GM19463 (cell line): ENCODE measurements at regions not wholly inside any gene's neighbourhood (a gene's known extent, or its start where the extent isn't known, plus 50 kb on each side); places are given as distances from the start of the nearest gene placed in this dataset.
A peak's percentile ranks its signal among the peaks of the same experiment; 100 is the strongest.
"Not testable (repeated sequence)": the region's sequence is repeated elsewhere in the genome, so short reads cannot be mapped to it uniquely, and the experiment has no call there.

Experiments
- ATAC-seq: cut with Tn5 transposase; IDR thresholded peaks from one replicate; pipeline ENCODE4 v1.9.1; 2021; ENCODE audit warnings: mild to moderate bottlenecking, moderate library complexity; ENCODE audit not compliant: unreplicated experiment

DNA sequence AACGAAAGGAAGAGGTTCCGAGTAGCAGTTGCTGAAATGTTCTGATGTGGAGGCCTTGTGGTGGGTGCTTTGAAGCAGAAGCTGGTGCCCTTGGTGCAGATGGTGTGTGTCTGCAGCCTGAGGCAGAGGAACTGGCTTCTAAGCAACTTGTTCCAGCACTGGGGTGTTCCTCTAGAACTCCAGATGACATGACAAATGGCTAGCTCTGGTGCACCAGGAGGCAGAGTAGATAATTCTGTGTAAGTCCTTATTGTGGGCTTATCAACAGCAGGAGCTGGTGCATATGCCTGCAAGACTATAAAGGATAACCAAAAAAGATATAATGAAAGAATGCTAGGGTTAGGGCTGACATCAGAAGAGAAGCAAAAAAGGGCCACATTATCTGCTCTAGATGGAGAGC, 76.5 kb downstream of the ARL5B start:
- no peak for ATAC-seq

DNA sequence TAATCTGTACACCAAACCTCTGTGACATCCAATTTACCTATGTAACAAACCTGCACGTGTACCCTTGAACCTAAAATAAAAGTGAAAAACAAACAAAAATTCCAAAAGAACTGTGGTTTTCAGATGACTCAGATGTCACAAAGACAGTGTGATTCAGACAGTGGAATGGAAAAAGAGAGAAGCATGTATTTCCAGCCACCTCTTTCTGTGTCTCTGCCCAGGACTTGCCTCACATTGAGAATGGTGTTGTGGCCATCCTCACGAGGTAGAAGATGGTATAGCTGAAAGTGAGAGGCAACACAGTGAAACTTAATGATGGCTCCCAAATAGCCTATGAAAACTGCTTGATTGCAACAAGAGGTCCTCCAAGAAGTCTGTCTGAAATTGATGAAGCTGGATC, 78.0 kb downstream of the ARL5B start:
- ATAC-seq: no peak

DNA sequence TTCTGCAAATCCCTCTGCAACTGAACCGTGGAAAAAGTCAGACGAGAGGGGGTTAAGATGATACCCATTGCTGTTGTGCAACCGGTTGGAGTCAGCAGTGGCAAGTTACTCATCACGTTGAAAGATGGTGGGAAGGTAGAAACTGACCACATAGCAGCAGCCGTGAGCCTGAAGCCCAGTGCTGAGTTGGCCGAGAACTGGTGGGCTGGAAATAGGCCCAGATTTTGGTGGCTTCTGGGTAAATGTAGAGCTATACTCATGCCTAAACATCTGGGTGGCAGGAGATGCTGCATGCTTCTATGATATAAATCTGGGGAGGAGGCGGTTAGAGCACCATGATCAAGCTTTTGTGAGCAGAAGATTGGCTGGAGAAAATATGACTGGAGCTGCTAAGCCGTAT, 78.6 kb downstream of the ARL5B start:
- ATAC-seq: no peak

DNA sequence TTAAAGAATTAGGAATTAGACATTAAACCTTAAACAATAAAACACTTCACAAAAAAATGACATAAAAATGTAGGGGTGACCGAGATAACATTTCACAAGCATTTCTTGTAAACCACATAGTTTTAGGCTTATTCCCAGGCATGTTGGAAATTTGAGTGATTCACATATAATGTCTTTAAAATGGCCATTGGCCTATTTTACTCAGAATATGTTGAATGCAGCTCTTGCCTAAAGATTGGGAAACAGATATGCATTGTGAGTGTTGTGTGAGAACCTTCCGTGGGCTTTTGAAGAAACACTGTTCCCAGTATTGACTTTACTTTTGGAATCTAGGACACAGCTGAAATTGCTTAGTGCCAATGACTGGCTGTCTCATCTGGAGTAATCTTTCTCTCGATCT, 79.6 kb downstream of the ARL5B start:
- no peak for ATAC-seq

DNA sequence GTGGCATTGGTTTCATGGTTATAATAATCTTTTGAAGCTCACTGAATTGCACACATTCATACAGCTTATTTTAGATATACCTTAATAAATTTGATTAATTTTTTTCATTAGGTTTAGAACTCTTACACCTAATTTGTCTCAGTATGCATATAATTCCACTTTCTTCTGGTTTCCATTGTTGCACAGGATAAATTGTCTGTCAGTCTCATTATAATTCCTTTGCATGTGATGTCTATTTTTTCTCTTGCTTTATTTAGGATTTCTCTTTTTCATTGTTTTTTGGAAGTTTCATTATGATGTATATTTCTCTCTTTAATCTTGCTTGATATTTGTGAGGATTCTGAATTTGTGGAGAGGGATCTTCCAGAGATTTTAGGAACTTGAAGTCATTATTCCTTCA, 84.7 kb downstream of the ARL5B start:
- no peak for ATAC-seq

DNA sequence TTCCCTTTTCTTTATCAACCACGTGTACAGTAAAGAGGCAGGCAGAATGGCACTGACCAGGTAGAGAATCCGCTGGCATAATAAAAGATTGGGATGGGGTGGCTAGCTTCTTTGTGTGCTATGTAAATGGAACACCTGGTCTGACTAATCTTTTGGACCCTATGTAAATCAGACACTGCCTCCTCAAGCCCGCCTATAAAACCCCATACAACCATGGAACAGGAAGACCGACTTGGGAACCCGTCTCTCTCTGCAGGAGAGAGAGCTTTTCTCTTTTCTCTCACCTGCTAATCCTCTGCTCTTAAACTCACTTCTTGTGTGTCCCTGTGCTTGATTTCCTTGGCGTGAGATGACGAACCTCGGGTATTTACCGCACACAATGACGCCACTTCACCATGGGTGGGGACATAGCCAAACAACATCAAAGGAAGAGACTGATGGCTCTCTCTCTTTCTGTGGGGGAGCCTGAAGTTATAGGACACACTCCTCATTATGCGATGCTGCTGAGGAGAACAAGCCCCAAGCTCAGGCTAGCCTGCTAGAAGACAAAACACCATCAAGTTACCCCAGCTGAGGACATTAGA, 94.2 kb downstream of the ARL5B start:
- ATAC-seq: no peak

DNA sequence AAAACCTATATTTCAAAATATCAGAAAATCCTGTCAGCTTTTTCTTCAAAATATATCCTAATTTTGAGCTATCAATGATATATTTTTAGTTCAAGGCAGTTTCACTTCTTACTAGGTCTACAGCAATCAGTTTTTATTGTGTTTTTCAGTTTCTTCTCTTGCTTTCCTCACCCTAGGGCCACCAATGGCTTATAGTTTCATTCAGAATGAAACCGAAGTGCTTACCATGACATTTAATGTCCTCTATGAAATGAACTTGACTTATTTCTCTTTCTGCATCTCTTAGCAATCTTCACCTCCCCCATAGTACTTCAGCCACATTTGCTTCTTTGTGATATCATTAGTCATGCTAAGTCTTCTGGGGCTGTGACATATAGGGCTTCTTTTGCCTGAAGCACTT, 100.3 kb downstream of the ARL5B start:
- peak; percentile 76 for ATAC-seq

DNA sequence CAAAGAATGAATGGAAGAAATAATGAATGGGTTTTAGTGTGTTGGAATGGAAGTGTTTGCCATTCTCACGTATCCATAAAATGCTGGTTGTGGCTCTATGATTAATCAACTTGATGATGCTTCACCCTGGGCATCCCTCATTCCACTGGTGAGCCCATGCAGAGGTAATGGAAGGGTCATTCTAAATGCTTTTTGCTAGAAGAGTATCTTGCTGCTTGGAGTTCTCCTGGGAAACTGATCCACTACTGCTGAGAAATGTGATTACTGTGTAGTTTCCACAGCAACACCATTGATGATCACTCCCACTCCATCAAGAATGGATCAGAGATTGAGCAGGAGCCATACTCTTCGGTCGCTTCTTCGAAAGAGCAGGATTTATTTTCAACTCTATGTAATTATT, 101.6 kb downstream of the ARL5B start:
- ATAC-seq: no peak

DNA sequence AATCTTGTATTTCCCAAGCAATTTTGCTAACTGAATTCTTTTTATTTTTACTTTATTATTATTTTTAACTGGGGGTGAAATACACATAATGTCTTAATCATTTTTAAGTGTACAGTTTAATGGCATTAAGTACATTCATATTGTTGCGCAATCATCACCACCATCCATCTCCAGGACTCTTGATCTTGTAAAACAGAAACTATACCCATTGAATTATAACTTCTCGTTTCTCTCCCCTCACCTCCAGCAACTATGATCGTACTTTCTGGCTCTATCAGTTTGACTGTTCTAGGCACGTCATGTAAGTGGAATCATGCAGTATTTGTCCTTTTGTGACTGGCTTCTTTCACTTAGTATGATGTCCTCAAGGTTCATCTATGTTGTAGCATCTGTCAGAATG, 108.8 kb downstream of the ARL5B start:
- no peak for ATAC-seq

DNA sequence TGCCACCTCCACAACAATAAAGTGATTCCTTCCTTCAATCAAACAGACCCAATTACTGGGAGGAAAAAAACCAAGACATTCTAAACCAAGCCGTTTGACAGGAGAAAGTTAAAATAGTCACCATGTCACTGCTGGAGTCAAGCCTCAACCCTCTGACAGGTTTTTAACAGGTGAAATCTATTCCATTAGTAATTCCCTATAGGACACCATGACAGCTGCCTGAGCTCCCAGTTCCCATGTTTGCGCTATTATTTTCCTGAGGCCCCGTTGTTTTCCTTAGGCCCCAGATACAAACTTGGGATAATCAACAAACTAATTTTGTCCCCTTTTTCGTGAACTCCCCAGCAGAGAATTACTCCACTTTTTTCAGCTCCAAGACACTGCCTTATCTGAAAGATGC, 113.9 kb downstream of the ARL5B start:
- ATAC-seq: no peak

DNA sequence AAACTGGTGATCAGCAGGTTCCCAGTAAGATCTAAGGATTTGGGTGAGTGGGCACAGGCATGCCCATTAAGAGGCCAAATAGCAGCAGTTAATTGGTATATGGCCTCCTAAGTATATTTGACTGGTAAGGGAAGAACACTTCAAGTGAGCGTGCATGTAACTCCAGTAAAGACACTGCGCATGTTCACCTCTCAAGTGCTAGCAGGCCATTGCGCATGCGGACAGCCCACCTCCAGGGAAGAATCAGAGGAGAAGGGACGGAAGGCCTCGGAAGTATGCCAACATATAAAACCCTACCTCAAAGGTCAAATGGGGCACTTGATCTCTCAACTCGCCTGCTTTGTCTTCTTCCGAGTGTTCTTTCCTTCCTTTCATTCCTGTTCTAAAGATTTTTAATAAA, 118.0 kb downstream of the ARL5B start:
- ATAC-seq: no peak

DNA sequence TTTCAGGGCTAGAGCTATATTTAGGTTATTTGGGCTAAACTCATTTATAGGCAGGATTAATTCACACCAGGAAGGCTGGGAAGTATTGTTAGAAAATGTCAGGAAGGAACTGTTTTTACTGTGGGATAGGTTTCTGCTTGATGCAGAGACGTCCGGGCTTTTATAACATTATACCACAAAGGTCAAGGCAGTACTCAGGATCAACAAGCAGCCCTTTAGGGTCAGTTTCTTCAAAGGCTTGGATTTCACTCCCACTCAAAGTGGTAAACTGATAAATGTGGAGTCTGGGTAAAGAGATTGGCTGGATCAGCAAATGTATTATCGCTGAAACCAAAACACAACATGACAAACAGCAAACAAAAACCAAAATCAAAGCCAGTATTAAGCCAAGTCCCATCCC, 127.2 kb downstream of the ARL5B start:
- ATAC-seq: no peak

DNA sequence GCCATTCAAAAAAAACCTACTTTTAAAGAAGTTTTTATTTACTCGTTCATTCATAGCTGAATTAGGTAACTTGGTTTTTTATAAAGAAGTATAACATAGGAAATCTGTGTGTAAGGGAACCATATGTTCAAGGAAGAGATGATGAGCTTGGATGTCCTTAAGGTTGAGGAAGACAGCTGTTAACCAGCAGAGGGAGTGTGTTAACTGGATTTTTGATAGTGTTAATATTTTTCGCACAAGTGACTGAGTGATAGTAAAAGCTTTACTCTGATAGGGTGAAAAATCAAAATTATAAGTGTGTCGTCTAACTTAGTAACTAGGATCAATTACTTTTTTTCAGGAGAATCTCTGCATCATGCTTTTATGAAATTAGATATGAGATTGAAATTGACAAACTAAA, 134.7 kb downstream of the ARL5B start:
- ATAC-seq: no peak

DNA sequence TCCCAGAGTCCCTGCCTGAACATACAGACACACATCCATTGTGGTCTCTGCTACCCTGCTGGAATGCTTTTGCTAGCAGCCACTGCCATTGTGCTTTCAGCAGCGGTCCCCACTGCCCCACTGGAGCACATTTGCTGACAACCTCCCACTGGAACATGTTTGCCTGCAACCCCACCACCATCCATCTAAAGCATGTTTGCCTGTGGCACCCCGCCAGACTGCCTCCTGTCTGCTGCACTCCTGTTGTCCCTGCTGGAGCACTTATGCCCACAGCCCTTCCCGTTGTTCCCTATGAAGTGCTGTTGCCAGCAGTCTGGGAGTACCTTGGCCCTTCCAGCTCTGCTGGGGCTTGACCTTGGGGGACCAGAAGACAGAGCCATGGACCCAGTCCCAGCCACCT, 136.3 kb downstream of the ARL5B start:
- ATAC-seq: no peak

DNA sequence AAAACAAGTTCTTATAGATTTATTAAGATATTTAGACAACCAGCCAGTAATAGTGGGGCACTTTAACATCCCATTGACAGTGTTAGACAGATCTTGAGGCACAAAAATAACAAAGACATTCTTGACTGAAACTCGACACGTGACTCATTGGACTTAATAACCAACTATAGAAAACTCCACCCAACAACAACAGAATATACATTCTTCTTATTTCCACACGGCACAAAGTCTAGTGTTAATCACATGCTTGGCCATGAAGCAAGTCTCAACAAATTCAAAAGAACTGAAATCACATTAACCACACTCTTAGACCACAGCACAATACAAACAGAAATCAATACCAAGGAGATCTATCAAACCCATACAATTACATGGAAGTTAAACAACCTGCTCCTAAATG, 138.1 kb downstream of the ARL5B start:
- ATAC-seq: no peak

DNA sequence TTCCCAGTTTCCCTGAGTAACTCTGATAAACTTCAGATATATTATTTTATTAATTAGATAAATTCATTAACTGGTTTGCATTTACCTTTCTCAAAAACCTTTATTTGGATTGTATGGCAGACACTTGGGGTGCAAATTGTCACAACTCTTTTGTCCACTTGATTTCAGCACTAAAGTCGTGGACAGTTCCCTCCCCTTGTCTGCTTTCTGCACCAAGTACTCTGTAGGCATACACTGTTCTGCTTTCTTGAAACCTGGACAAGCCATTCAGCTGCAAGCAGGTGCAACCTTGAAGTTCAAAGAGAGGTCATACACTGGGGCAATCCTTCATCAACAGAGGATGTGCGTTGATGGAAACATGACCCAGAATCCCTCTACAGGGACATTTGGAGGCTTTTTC, 162.9 kb downstream of the ARL5B start:
- ATAC-seq: no peak

DNA sequence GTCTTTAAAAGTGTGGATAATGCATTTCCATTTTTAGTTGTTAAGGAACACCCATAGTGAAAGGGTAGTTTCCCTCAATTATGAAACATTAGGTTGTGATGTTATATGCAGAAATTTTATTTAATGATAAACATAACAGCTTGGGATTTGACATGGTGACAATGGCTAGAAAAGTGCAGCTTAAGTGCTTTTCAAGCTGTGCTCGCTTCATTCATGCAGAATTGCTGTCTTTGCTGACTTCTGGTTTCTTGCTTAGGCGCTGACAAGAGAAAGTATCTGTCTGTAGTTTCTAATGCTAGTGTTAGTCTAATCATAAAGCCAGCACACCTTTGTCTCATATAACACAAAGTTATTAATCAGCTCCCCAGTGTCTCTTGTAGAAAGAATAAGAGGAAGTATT, 170.0 kb downstream of the ARL5B start:
- no peak for ATAC-seq

DNA sequence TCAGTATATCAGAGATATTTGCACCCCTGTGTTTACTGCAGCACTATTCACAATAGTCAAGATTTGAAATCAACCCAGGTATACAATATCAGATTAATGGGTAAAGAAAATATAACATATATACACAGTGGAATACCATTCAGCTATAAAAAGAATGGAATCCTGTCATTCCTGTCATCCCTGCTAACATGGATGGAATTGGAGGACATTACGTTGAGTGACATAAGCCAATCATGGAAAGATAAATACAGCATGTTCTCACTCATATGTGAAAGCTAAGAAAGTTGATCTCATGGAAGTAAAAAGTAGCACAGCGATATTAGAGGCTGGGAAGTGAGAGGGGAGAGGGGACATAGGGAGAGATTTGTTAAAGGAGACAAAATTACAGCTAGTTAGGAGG, 171.0 kb downstream of the ARL5B start:
- no peak for ATAC-seq

DNA sequence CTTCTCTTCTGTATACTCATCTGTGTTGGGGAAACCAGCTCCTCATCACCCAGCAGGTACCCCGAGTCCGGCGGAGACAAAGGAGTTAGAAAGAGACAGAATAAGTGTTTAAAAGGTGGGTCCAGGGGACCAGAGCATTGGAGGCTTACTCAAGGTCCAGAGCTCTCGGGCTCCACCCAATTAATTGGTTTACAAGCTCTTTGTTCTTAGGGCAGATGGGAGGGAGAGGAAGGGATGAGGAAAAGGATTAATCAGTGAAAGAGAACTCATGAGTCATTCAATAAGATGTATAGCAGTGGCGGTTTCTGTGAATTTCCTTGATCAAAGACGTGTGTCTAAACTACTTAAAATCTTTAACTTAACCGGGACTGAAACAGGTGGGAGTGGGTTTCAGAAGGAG, 192.0 kb upstream of the MALRD1 start:
- ATAC-seq: not testable (repeated sequence)

DNA sequence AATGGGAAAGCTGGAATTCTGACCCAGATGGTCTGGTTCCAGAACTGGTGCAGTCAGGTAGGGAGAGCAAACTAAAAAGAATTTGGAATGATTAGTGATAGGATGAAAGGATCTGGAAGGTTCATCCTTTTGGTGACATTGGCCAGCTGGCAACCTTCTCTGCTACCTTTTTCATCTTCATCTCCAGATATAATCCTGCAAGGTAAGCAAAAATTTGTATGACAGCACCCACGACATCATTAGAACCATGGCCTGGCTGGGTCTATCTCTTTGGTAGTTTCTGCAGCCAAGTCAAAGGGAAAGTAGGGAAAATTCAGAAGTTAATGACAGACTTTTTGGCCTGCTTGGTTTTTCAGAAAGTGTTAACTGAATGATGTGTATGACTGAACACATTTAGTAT, 188.9 kb upstream of the MALRD1 start:
- ATAC-seq: no peak

DNA sequence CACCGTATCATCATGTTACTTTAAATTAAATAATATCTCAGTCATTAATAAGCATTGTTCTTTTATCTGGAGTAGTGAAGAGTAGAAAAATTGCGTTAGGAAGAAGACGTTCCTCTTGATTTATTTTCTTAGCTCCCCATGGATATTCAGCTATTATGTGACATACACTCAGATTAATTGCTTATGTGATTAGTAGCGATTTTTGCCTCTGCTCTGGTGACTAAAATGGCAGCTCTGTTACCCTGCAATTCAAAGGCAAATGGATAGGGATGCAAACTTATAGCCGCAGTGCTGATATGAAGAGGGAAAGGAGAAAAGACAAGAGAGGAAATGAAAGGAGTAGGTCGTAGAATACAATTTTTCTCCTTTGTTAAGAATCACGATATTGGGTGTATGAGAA, 188.4 kb upstream of the MALRD1 start:
- ATAC-seq: no peak

DNA sequence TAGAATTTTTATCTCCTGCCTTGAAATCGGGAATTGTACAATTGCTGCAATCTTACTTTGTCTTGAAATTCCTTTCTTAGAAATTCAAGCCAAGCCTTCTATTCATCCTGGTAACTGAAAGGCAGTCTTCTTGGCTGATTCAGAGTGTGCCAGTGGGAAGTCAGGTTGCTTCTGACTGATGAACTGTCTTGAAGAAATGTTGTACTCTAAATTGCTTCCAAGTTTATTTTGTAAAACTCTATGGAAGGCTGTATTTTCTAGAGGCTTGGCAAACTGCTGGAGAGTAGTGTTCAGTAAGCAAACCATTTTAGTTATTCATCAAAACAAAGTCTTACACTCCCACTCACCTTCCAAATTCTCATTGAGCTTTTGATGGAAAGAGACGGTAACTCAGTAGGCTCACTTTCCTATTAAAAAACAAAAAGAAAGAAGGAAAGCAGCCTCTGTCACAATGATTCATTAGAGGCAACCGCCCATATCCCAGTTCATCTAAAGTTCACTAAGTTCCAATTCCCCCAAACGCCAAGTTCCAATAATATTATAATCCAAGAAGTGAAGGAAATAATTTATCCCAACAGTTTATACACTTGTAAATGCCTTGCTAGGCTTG, 187.9 kb upstream of the MALRD1 start:
- ATAC-seq: no peak

DNA sequence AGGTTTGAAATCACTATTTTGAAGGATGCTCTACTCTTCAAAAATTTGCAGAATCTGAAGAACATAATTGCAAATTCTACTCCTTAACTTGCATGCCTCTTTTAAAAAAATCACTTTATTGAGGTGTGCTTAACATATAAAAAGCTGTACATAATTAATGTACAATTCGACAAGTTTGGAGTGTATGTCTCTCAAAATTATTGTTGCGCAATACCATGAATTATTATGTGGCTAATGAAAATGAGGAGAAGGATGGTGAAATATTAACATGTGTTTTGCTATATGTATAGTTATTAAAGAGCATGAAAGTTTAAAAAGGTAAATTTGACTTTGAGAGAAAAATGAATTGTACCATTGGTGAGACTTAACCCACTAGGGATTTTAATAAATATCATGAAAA, 187.2 kb upstream of the MALRD1 start:
- no peak for ATAC-seq
